Heart right ventricle (tissue), 16 donors: ENCODE measurements at regions not wholly inside any gene's neighbourhood (a gene's known extent, or its start where the extent isn't known, plus 50 kb on each side); places are given as distances from the start of the nearest gene placed in this dataset.
A peak's percentile ranks its signal among the peaks of the same experiment; 100 is the strongest.
"Not testable (repeated sequence)": the region's sequence is repeated elsewhere in the genome, so short reads cannot be mapped to it uniquely, and the experiment has no call there.

Source experiments
- ATAC-seq, 8 donors: fragments of 200-7000 bp; cut with Tn5 transposase; one replicate each; pipeline ENCODE4 v1.9.1; 2020; ENCODE audit warnings: mild to moderate bottlenecking in 8 of 8, moderate library complexity in 8 of 8, moderate number of reproducible peaks in 1 of 8
- DNase-seq, 2 donors: peaks; one replicate each; pipeline ENCODE4 v3.0.0-alpha.2; 2020
- H3K27ac ChIP-seq, 10 donors: fragments of 200-600 bp; sonication (generic) in 2 of 10; one replicate each; pipeline versions ENCODE4 v1.5.0 to v1.8.0; 2020 to 2022; ENCODE audit warnings: mild to moderate bottlenecking in 3 of 10
- H3K27me3 ChIP-seq, 7 donors: fragments of 200-600 bp; one replicate each; pipeline ENCODE4 v1.8.0; 2021 to 2022; ENCODE audit warnings: mild to moderate bottlenecking in 2 of 7
- H3K36me3 ChIP-seq, 9 donors: fragments of 200-600 bp; sonication (generic) in 1 of 9; one replicate each; pipeline versions ENCODE4 v1.5.0 to v1.8.0; 2020 to 2022; ENCODE audit warnings: mild to moderate bottlenecking in 2 of 9
- H3K4me1 ChIP-seq, 9 donors: fragments of 200-600 bp; sonication (generic) in 1 of 9; one replicate each; pipeline versions ENCODE4 v1.5.0 to v1.8.0; 2020 to 2022; ENCODE audit warnings: mild to moderate bottlenecking in 4 of 9
- H3K4me3 ChIP-seq, 10 donors: fragments of 200-600 bp; sonication (generic) in 2 of 10; one replicate each; pipeline versions ENCODE4 v1.5.0 to v1.8.0; 2020 to 2022; ENCODE audit warnings: mild to moderate bottlenecking in 7 of 10, moderate library complexity in 2 of 10
- H3K9me3 ChIP-seq, 11 donors: fragments of 200-600 bp in 10 of 11; sonication (generic) in 2 of 11; one replicate each; pipeline versions ENCODE4 v1.5.0 to v1.8.0; 2013 to 2022; ENCODE audit warnings: mild to moderate bottlenecking in 2 of 11, control low read depth in 1 of 11, moderate library complexity in 1 of 11
- CTCF ChIP-seq, 9 donors: fragments of 200-600 bp; sonication (generic) in 2 of 9; IDR thresholded peaks; one replicate each; pipeline versions ENCODE4 v1.5.0 to v1.8.0; 2021 to 2022; ENCODE audit warnings: antibody characterized with exemption in 9 of 9, mild to moderate bottlenecking in 5 of 9, moderate library complexity in 1 of 9
- WGBS, 2 donors: extraction: QIAGEN DNeasy Blood & Tissue Kit; methylation state at CpG; one replicate each; pipeline ENCODE4 v1.1.7; 2013; ENCODE audit warnings: inconsistent platforms in 1 of 2; 5-methylcytosine and 5-hydroxymethylcytosine counted together
- intact Hi-C, 10 donors: fragments of 100-400 bp; cut with DNase I; formaldehyde crosslinking; loops; one replicate each; pipeline versions ENCODE4 v1.11.1 to v1.14.2; 2022
- donor health status: Arrhythmogenic right ventricular cardiomyopathy.
- donor health status: ischemic (EF 13 %, LVEDD 7.1; RV severe dilation, severe dysfunction).
- donor health status: healthy with polysubstance abuse.
- donor health status: DM: no; HTN: yes; CAD: no.
- donor health status: DM: no; HTN: no; CAD: no.
- donor health status: ischemic (EF 25% LVEDD 6.9; RV normal size, moderate dysfunction).
- donor health status: ischemic (EF 25% LVEDD 5.7; RV mildly dilated, moderate dysfunction).
- donor health status: healthy.
- donor health status: DM: yes; HTN: yes; CAD: no.
- donor health status: Ischemic cardiomyopathy.
- donor health status: ischemic (EF 35%, LVEDD 5.7; RV mildly dilated, moderate dysfunction).
- donor health status: nonischemic (EF 11% LVEDD 7.7; RV severe dilation, severe dysfunction).
- donor health status: DM: yes; HTN: yes; CAD: no.
- donor health status: PGD.
- donor health status: ischemic (EF 29% LVEDD 5.4; RV normal size, mild dysfunction).
- donor health status: nonischemic (EF 23%, LVEDD 6.1; RV moderate dilation, normal function).

- no peak for TF ChIP-seq CTCF (IDR thresholded peaks at IDR 0.05)
- Histone ChIP-seq H3K27me3 (no peaks in the 10 kb centered on the region), H3K4me3 (no peak overlapping the region), H3K9me3 (peaks cover 0 to 39% (median 25%) of the 10 kb centered on the region in 11 donors), H3K4me1 (peaks cover 0 to 16% (median 0%) of the 10 kb centered on the region in 9 donors), H3K27ac (peak overlapping the region in 1 of 10 donors; percentile 55), H3K36me3 (no peaks in the 10 kb centered on the region)
- intact Hi-C loops = no loop called here
- DNase-seq (no peak), ATAC-seq (peak in 3 of 8 donors; percentile 45 to 82 (median 77))
- 39 to 46% methylated on average over 2 of the region's 2 CpGs for WGBS, 2 donors
Observed at GRCh38 chr6:170198298-170198697, 92.6 kb downstream of the DLL1 start.

GRCh38 chr6:170193326-170193821 is 97.5 kb downstream of the DLL1 start:
- ATAC-seq (peak in 1 of 8 donors; percentile 20), DNase-seq (no peak)
- no peak overlapping the region for H3K4me3 ChIP-seq
- TF ChIP-seq CTCF (IDR thresholded peaks at IDR 0.05) = no peak
- H3K27ac ChIP-seq = no peak overlapping the region
- H3K36me3 ChIP-seq = no peaks in the 10 kb centered on the region
- intact Hi-C loops = no loop called here
- WGBS, 2 donors = 85 to 87% methylated on average over 13 of the region's 13 CpGs
- H3K4me1 ChIP-seq = no peaks in the 10 kb centered on the region
- H3K27me3 ChIP-seq = no peaks in the 10 kb centered on the region
- H3K9me3 ChIP-seq = peaks cover 0 to 40% (median 25%) of the 10 kb centered on the region in 11 donors

- TF ChIP-seq CTCF (IDR thresholded peaks at IDR 0.05) = no peak
- no peak for ATAC-seq
- peaks cover 0 to 40% (median 25%) of the 10 kb centered on the region in 11 donors for H3K9me3 ChIP-seq
- intact Hi-C loops = no loop called here
- H3K4me3 ChIP-seq = no peak overlapping the region
- no peak overlapping the region for H3K27ac ChIP-seq
- 91 to 92% methylated on average over 5 of the region's 5 CpGs for WGBS, 2 donors
- H3K27me3 ChIP-seq = peaks cover 0 to 1% (median 0%) of the 10 kb centered on the region in 7 donors
- no peak for DNase-seq
- no peaks in the 10 kb centered on the region for H3K36me3 ChIP-seq
- H3K4me1 ChIP-seq = no peaks in the 10 kb centered on the region
Observed at GRCh38 chr6:170192905-170193304, 98.0 kb downstream of the DLL1 start.

- ATAC-seq, H3K4me1 ChIP-seq, DNase-seq, H3K27ac ChIP-seq, intact Hi-C loops, H3K27me3 ChIP-seq, H3K4me3 ChIP-seq, H3K36me3 ChIP-seq: not testable (repeated sequence)
- H3K9me3 ChIP-seq = peaks cover 0 to 39% (median 25%) of the 10 kb centered on the region in 11 donors
- 86% methylated on average over 8 of the region's 8 CpGs for WGBS, 2 donors
Observed at GRCh38 chr6:170192101-170192500, 98.8 kb downstream of the DLL1 start.

GRCh38 chr6:170190046-170190445 is 100.8 kb downstream of the DLL1 start:
- DNase-seq (no peak), ATAC-seq (no peak)
- H3K27ac ChIP-seq = no peak overlapping the region
- WGBS, 2 donors = 91 to 92% methylated on average over 5 of the region's 5 CpGs
- peaks cover 0 to 22% (median 0%) of the 10 kb centered on the region in 7 donors for H3K27me3 ChIP-seq
- H3K9me3 ChIP-seq = peaks cover 0 to 18% (median 11%) of the 10 kb centered on the region in 11 donors
- TF ChIP-seq CTCF (IDR thresholded peaks at IDR 0.05) = no peak
- no peaks in the 10 kb centered on the region for H3K36me3 ChIP-seq
- H3K4me1 ChIP-seq = no peaks in the 10 kb centered on the region
- intact Hi-C loops = no loop called here
- H3K4me3 ChIP-seq = no peak overlapping the region
